DMS 273 treated with DMSO at 0.1 percent for 48 hours (cell line): ENCODE measurements at regions not wholly inside any gene's neighbourhood (a gene's known extent, or its start where the extent isn't known, plus 50 kb on each side); places are given as distances from the start of the nearest gene placed in this dataset.
"Not testable (repeated sequence)": the region's sequence is repeated elsewhere in the genome, so short reads cannot be mapped to it uniquely, and the experiment has no call there.

Experiments
- DNase-seq: peaks from one replicate; lab custom pipeline; 2025; lab: John Stamatoyannopoulos, UW

DNA sequence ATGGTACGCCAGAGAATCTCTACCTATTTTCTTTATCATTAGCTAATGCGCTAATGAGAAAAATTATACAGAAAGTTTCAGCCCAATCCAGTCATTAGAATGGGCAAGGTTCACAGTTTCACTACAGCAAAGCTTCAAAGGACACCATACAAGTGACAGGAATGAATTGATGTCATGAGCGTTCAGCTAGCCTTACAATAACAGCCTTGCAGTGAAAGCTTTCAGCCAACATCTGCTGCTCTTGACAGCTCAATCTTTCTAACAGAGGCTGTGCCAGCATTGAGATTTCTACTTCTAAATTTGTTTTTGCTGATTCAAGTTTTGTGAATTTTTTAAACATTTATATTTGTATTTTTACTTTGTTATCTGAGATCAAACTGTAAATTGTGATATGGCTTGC, 302.4 kb upstream of the FAM174A start:
- DNase-seq, result no peak

DNA sequence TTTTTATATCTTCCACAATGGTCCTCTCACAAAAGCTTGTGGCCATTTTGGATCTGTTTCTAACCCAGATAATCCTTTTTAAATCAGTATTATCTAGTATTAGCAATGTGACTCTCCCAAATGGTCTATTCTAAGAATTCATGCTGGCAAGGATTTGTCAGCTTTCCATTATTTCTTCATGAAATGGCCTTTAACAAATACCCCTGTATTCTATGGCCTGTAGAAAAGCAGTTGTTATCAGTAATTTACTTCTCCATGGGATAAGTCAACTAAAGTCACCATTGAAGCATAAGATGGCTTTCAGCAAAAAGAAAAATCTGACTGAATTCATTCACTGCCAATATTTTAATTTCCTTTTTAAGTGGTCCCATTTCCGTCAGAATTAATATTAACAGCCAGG, 346.4 kb upstream of the FAM174A start:
- DNase-seq, result no peak

DNA sequence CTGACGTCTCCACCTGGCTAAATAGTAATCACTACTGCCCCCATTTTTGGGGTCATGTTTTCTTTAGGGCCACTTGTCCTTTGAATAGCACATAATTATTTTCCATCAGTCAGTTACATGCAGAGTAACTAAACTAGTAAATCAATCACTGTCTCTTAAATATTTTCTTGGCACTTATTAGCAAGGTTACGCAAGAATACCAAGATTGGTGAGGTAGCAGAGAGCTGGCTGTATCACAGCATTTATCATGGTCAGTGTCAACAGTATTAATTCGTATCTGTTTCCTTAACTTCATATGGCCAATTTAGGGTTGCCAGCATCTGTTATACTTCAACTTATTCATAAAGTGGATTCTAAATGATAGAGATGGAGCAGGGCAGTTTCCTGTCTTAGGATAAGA, 346.8 kb upstream of the FAM174A start:
- DNase-seq, result no peak

DNA sequence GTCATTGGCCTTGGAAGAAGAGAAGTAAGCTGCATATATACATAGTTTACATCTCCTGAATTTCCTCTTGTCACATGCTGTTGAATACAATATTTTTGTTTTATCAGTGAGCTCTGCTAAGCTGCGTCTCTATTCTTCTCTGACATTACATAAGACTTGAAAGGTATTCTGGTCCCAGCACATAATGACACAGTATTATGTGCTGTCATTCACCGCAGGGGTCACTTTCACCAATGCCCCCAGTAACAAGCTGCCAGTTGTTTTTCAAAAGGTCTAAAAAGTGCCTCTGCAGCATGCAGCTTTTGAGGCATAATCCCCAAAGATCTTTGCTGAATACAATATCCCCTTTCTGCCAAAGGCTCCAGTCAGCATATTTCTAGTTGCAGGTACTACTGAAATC, 349.0 kb upstream of the FAM174A start:
- no peak for DNase-seq

DNA sequence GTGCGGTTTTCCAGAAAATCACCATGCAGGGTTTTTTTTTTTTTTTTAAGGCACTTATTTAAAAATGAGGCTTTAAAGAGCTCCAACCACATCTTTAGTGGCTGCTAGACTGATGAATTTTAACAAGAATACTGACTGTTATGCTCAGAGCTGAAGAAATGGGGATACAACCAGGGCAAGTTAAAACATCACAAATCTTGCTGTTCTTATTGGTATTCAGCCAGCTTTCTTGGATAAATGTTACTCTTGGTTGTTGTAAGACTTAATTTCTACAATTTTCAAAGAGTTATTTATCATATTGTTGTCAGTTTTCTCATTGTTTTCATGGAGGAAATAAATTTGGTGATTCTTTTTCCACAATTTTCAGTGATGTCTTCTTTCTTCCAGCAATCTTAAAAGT, 352.8 kb upstream of the FAM174A start:
- DNase-seq, result no peak

DNA sequence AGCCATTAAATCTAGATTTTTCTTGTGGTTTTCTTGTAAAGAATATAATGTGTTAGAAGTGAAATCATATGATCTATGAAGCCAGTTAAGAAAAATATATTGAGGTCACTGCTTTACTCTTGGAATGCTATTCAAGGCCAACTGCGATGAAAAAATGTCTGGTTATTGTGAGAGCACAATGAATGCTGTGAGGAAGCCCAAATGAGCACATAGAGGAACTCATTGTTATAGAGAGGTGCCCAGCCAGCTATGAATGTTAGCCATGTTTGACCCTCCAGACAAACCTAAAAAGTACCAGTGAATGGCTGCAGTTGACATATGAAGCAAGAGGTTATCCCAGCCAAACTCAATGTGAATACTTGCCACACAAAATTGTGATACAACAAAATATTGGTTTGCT, 359.8 kb upstream of the FAM174A start:
- DNase-seq, result no peak

DNA sequence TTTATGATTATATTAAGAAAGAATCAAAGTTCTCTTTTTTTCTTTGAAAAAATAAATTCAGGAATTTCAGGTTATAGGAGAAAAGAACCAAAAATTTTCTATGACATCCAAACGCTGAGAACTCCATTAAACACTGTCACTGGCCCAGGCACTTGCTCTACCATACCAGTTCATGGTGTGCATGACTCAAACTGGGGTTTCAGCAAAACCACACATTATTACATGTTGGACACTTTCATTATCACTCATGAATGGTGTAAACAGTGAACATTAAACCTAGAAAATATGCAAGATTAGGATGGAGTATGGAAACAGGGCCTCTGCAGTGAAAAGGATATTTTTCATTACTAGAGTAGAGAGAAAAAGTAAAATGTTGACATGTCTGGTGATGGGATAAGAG, 369.9 kb upstream of the FAM174A start:
- DNase-seq, result no peak

DNA sequence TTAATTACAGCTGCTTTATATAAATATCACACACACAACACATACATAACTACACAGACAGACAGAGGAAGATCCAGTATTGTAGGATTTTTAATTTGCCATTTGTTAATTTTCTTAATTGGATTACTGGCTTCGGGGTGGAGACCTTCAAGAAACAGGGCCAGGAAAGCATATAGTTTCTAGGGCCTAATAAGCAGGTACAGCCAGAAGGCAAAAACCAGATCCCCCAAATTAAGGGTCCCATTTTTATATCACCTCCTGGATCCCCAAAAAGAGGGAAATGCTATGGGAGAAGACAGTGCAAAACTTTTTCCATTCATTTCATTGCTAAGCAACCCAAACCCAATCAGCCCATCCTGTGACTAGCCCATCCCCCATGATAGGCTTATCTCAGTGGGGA, 373.3 kb upstream of the FAM174A start:
- no peak for DNase-seq

DNA sequence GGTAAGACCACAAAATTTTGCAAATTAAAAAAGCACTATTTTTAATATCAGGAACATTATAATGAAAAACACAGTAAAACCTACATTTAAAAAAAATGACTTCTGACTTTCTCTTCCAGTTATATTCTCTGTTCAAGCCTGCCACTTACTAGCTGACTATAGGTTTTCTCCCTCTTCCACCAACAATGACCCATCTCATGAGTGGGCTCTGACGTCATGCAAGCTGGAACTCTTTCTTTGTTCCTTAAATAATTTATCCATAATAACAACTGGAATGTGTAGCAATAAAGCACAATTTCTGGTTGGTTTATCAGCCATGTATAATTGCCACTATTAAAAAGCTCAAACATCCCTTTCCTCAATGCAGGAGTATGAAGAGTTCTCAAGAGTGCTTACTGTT, 378.1 kb upstream of the FAM174A start:
- no peak for DNase-seq

DNA sequence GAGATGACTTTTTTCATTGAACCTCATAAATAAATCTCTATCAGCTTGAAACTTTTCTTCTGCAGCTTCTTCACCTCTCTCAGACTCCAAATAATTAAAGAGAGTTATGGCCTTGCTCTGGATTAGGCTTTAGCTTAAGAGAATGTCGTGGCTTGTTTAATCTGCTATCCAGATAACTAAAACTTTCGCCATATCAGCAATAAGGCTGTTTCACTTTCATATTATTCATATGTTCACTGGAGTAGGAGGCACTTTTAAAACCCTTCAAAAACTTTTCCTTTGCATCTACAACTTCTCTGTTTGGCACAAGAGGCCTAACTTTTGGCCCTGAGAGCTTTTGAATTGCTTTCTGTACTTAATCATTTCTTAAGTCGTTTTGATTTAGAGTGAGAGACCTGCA, 386.9 kb upstream of the FAM174A start:
- no peak for DNase-seq

DNA sequence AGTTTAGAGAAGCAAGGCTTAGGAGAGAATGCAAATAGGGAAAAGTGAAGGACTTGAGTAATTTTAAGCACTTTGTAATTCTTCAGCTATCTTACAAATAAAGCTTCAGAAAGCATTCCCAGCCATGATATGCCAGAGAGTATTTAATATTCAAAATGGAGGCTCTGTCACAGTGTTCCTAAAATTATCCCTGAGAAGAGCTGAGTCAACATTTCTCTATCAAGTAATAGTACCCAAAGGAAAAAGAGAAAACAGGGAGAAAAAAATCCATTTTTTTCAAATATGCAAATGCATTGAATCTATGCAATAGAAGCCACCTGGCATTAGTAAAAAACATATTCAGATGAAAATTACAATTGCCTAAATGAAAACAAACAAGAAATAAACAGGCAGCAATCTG, 392.6 kb upstream of the FAM174A start:
- DNase-seq, result no peak

DNA sequence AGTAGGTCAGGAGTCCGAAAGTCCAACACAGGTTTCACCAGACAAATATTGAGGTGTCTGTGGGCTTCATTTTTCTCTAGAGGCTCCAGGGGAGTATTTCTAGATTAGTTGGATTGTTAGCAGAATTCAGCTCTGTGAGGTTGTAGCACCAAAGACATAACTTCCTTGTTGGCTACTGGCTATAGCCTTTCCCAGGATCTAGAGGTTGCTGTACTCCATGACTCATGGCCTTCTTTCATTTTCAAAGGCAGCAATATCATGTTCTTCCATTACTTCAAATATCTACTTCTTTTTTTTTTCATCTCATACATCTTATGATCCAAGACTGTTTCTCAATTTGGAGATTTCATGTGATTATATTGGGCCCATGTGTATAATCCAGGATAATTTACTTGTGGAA, 404.0 kb upstream of the FAM174A start:
- DNase-seq, result no peak

DNA sequence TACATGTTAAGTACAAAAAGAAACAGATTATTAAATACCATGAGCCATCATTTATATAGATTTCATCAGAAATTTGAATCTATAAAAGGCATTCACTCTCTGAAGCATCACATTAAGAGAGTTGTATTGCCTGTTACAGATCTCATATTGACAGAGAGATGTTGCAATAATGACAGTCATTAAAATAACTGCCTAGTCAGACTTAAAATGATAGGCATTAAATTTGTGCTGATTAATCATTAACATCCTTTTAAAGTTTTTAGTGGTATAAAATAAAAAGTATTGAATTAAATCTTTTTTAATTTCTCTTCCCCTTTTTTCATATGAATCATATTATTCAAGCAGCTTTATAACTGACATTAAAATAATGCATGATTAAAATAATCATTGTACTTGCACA, 404.9 kb upstream of the FAM174A start:
- DNase-seq, result no peak

DNA sequence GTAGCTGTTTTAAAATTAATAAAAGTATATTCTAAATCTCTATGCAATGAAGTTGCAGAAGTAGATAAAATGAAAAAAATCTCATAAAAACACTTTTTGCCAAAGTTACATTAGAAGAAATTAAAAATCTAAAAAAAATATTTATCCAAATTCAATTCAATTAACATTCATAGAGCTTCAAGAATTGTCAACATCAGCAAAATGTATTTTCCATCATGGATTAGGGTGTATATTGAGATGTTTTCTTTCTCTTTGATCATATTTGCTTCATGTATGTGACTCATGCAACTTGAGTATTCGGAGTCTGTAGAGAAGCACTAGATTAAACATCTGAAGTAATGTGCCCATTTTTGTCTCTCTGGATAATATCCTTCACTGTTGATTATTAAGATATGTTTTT, 415.3 kb upstream of the FAM174A start:
- no peak for DNase-seq

DNA sequence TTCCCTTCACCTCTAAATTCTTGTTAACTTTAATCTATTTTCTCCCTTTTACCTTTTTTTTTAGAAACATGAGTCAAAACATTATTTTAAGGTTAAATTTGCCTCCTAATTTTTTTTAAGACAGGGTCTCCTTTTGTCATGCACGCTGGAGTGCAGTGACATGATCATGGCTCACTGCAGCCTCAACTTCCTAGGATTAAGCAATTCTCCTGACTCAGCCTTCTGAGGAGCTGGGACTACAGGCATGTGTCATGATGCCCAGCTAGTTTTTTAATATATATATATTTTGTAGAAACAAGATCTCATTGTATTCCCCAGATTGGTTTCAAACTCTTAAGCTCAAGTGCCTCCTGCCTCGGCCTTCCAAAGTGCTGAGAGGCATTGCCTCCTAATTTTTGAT, 424.7 kb upstream of the FAM174A start:
- no peak for DNase-seq

DNA sequence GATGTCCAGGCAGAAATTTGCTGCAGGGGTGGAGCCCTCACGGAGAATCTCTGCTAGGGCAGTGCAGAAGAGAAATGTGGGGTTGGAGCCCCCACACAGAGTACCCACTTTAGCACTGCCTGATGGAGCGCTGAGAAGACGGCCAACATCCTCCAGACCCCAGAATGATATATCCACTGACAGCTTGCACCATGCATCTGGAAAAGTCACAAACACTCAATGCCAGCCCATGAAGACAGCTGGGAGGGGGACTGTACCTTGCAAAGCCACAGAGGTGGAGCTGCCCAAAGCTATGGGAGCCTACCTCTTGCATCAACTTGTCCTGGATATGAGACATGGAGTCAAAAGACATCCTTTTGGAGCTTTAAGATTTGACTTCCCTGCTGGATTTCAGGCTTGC, 426.3 kb upstream of the FAM174A start:
- no peak for DNase-seq

DNA sequence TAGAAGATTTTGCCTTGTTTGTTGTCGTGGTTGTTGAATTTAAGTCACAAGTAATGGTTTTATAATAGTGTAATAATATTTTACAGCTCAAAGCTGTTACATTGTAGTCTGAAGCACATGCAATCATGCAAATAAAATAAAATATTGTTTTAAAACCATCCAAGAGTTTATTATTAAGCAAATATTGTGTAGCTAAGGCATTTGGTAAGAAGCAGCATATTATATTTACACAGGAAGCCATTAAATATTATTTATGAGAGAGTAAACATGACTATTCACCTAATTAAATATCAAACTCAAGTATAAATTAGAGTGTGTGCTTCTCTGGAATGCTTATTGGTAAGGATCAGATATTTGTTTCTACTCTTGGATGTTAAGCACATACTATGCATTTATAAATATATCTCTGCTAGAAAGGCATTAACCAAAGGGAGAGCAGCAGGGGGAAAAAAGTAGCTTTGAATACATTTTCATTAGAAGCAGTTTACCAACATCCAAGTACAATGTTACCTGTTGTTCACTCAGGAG, 431.5 kb upstream of the FAM174A start:
- not testable (repeated sequence) for DNase-seq

DNA sequence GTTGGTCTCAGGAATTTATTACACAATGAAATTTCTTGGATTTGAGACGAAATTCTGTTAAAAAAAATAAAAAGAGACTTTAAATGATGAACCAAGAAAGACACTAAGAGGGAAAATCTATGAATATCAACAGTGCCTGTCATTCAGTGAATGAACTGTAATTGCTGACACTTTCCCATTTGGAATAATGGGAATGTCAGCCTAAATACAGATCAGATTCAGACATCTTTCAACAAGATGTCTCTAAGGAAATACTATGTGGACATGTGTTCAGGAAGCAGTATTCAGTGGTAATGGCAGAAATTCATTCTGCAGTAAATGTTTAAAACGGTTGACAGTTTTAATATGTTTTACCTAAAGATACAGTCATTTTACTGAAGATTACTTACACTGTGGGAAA, 433.7 kb upstream of the FAM174A start:
- not testable (repeated sequence) for DNase-seq

DNA sequence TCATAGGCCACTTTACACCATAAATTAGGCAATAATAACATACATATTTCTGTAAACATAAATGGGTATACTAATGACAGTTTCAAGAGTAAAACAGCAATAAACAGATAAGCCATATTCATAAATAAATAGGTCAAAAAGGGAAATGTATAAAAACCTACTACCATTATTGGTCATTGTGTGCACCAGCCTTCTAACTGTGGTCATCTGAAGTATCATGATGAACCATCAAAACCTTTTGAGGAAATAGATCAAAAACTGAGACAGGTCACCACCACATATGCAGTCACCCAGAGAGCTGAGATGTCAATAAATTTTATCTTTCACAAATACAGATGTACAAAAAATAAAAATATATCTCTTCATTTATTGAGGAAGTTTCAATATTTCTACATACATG, 438.8 kb upstream of the FAM174A start:
- DNase-seq, result not testable (repeated sequence)

DNA sequence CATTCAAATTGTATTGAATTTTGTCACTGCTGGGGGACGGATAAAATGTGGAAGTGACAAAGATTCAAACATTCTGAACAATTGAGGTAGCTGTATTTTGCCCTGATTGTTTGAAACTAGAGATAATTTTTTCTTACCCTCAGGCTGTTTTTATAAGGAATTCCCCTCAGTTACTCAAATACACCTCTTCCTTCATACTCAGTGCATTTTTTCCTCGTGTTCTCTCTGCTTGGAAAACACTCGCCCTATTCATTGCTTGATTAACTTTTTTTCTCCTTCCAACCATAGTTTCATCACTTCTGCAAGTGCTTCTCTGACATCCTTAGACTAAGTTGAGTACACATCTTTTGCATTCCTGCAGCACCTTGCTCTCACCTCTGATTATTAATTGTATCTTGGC, 454.5 kb upstream of the FAM174A start:
- not testable (repeated sequence) for DNase-seq

DNA sequence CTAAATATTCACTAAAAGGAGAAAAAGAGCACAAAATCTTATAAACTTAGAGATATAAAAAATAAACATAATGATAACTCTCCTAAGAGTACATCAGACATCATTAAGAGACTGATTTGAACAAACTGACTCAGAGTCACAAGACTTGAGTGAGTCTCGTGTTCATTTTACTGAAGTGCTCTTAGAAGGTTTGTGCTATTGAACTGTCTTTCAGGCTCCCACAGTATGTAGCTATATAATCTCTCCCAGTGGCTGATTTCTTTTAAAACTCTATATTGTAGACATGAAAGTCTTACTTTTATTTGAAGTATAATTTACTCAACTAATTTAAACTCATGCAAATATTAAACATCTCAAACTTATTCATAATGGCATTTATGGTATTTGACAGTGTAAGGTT, 456.0 kb upstream of the FAM174A start:
- DNase-seq, result not testable (repeated sequence)

DNA sequence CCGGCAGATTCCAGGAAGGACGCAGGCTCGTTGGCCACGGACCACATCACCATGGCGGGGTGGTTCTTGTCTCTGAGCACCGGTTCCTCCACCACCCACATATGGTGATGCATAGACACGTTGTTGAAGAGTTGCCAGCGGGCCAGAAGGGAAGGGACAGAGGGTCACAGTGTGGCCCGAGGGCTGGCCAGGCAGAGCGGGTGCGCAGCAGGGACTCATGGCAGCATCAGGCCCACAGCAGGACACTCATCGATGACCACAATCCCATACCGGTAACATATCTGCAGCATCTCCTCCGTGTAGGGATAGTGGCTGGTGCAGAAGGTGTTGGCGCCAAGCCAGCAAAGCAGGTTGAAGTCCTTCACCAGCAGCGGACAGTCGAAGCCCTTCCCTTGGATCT, 469.2 kb upstream of the FAM174A start:
- DNase-seq, result not testable (repeated sequence)

DNA sequence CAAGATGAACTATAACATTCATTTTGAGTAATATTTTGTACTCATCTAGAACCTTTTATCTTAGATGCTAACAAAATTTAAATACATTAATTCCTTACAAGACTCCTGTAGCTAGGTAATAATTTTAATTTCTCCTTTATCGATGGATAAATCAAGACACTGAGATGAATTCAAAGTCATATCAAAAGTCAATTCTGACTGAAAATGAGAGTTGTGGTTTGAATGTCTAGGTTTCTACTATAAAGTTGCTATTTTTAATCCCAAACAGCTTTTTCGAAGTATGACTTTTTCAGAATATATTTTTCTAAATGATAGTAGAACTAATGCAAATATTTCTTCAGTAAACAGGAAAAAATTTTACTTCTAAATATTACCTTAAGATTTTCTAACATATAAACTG, 491.7 kb upstream of the FAM174A start:
- no peak for DNase-seq

DNA sequence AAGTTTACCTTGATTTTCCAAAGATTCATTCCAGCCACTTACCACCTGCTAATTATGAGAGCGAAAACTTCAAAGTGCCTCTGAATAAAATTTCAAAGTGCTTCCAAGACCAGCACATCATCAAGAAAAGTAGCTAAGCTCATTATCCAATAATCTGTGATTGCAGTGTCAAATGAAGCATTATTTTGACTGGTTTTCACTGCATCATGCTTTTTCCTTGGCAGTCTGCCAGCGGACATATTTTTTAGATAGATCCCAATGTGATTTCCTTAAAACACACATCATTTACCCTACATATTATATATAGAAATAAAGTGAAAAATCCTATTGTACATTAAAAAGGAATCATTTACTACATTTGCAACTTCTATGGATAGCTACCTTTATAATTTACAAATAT, 508.6 kb upstream of the FAM174A start:
- no peak for DNase-seq

DNA sequence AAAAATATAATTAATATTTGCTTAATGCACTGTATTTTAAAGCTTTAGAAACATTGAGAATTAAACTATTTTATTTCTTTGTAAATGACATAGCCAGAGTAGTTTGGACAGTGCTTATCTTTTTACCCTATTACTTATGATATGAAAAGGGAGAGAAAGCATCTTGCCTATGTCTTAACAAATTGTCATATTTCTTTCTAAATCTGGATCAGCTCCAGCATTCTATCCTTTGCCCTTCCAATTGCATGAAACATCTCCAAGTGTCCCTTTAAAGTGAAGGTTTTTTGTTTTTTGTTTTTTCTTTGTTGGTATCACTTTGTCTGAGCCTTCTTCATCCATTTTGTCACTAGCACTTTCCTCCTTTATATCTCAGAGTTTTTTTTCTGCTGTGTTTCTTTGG, 511.6 kb upstream of the FAM174A start:
- DNase-seq, result no peak
